ENCODE measurements at regions not wholly inside any gene's neighbourhood (a gene's known extent, or its start where the extent isn't known, plus 50 kb on each side); places are given as distances from the start of the nearest gene placed in this dataset.

GRCh38 chr1:56426587-56427381, 152.6 kb downstream of the PLPP3 start:
- Histone ChIP-seq H3K9me3 (no peaks in the 10 kb centered on the region), H3K27ac (no peak overlapping the region), H3K4me1 (replicated peaks) (no peaks in the 10 kb centered on the region), H3K36me3 (no peaks in the 10 kb centered on the region), H3K4me3 (no peak overlapping the region), H3K27me3 (replicated peaks; ENCODE audit: insufficient read depth) (no peaks in the 10 kb centered on the region)
- TF ChIP-seq POLR2A (IDR thresholded peaks at IDR 0.05) (no peak), CTCF (IDR thresholded peaks at IDR 0.05) (no peak), POLR2AphosphoS5 (IDR thresholded peaks at IDR 0.05) (no peak)
- WGBS: 96% methylated on average over 1 of the region's 1 CpG
- intact Hi-C loops (cut with DNase I): no loop called here
- no peak for DNase-seq (ENCODE audit: low spot score)

- no peak overlapping the region for H3K4me3 ChIP-seq
- 95% methylated on average over 3 of the region's 3 CpGs for WGBS
- H3K36me3 ChIP-seq: no peaks in the 10 kb centered on the region
- intact Hi-C loops (cut with DNase I): no loop called here
- TF ChIP-seq CTCF (IDR thresholded peaks at IDR 0.05) (no peak), POLR2A (IDR thresholded peaks at IDR 0.05) (no peak), POLR2AphosphoS5 (IDR thresholded peaks at IDR 0.05) (no peak)
- H3K27ac ChIP-seq: no peak overlapping the region
- H3K27me3 ChIP-seq (replicated peaks; ENCODE audit: insufficient read depth): no peaks in the 10 kb centered on the region
- no peak for DNase-seq (ENCODE audit: low spot score)
- H3K9me3 ChIP-seq: no peaks in the 10 kb centered on the region
- no peaks in the 10 kb centered on the region for H3K4me1 ChIP-seq (replicated peaks)
Observed at GRCh38 chr1:56425494-56426037, 153.8 kb downstream of the PLPP3 start.

DNA sequence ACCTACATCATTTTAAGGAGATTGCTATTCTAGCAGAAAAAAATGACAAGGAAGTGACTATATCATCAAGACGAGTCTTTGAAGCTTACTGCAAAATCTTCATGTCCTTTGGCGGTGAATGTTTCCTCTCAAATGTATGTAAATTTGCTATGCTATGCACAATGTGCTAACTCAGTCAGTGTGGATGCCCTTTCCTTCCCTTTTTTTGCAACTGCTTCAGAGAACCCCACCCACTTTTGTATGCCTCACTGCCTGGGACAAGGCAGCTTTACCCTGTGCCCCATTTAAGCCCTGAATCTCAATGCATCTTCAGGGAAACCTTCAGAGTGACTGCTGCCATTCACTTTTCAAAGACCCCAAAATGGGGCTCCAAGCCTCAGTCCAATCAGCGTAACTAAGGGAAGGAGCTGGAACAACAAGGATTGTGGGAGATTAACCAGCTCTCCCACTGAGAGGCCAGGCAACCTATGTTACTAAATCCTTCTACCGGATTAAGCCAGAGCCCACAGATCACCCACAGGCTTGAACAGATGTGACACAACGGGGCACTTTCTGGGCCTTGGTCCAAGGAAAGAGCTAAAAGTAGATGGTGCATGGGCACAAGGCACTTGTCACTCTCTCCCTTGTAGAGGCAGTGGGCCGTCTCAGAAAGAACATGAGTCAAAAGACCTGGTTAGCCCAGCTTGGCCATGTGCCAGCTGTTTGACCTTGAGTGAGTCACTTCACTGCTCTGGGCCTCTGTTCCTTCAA, 154.4 kb downstream of the PLPP3 start:
- TF ChIP-seq POLR2A (IDR thresholded peaks at IDR 0.05) (no peak), CTCF (IDR thresholded peaks at IDR 0.05) (no peak), POLR2AphosphoS5 (IDR thresholded peaks at IDR 0.05) (no peak)
- Histone ChIP-seq H3K9me3 (no peaks in the 10 kb centered on the region), H3K27me3 (replicated peaks; ENCODE audit: insufficient read depth) (no peaks in the 10 kb centered on the region), H3K27ac (no peak overlapping the region), H3K36me3 (no peaks in the 10 kb centered on the region), H3K4me1 (replicated peaks) (no peaks in the 10 kb centered on the region), H3K4me3 (no peak overlapping the region)
- 88% methylated on average over 6 of the region's 6 CpGs for WGBS
- intact Hi-C loops (cut with DNase I): no loop called here
- DNase-seq (ENCODE audit: low spot score): no peak

DNA sequence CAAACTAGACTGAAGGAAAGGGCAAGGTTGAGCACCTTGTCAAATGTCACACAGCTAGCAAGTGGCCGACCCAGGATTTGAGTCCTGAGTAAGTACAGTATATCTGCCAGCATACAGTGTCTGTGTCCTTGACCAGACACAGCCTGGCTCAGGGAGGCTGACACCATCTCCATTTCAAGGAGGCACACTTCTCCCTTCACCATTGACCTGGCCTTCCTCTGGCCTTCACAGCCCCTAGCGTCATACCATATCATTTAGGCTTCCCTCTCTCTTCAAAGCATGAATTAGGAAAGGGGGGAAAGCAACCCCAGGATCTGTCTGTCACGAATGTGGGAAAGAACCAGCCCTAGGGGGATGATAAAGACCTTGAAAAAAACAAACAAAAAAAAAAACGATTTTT, 155.6 kb downstream of the PLPP3 start:
- intact Hi-C loops (cut with DNase I): no loop called here

More for the DNA sequence above, 155.6 kb downstream of the PLPP3 start:
- no peaks in the 10 kb centered on the region for H3K36me3 ChIP-seq
- no peaks in the 10 kb centered on the region for H3K27me3 ChIP-seq (replicated peaks; ENCODE audit: insufficient read depth)
- no peak overlapping the region for H3K27ac ChIP-seq
- H3K4me3 ChIP-seq: no peak overlapping the region
- no peak for DNase-seq (ENCODE audit: low spot score)
- H3K4me1 ChIP-seq (replicated peaks): no peaks in the 10 kb centered on the region
- H3K9me3 ChIP-seq: no peaks in the 10 kb centered on the region
- 74% methylated on average over 4 of the region's 4 CpGs for WGBS
- no peak for TF ChIP-seq POLR2A (IDR thresholded peaks at IDR 0.05)
- no peak for TF ChIP-seq CTCF (IDR thresholded peaks at IDR 0.05)
- no peak for TF ChIP-seq POLR2AphosphoS5 (IDR thresholded peaks at IDR 0.05)

All from prostate gland (tissue), 2 donors.